Activated CD4-positive, alpha-beta T cell treated with anti-CD3 and anti-CD28 coated beads, Interleukin-2, Interleukin-4, amounts not matched to agents 100 ng/mL and 50 ng/mL, durations not matched to agents 16 hours and 8 hours (primary cell): ENCODE measurements at regions not wholly inside any gene's neighbourhood (a gene's known extent, or its start where the extent isn't known, plus 50 kb on each side); places are given as distances from the start of the nearest gene placed in this dataset.
A peak's percentile ranks its signal among the peaks of the same experiment; 100 is the strongest.
"Not testable (repeated sequence)": the region's sequence is repeated elsewhere in the genome, so short reads cannot be mapped to it uniquely, and the experiment has no call there.

ENCODE experiments used
- DNase-seq: peaks from one replicate; pipeline ENCODE4 v3.0.0-alpha.2; 2020; ENCODE audit warnings: low spot score

GRCh38 chr7:142440906-142441411 is 183.1 kb upstream of the PRSS58 start:
- peak; percentile 35 for DNase-seq

- DNase-seq, result no peak
These were observed 182.5 kb upstream of the PRSS58 start for GRCh38 chr7:142440219-142440905.

GRCh38 chr7:142439739-142440138 is 181.9 kb upstream of the PRSS58 start:
- no peak for DNase-seq

GRCh38 chr7:142438923-142439515 is 181.2 kb upstream of the PRSS58 start:
- DNase-seq, result no peak

GRCh38 chr7:142438235-142438922 is 180.5 kb upstream of the PRSS58 start:
- peak; percentile 24 for DNase-seq

- no peak for DNase-seq
These were observed 179.9 kb upstream of the PRSS58 start for GRCh38 chr7:142437741-142438140.

- DNase-seq, result no peak
These were observed 178.7 kb upstream of the PRSS58 start for GRCh38 chr7:142436601-142437000.

GRCh38 chr7:142435606-142436005 is 177.7 kb upstream of the PRSS58 start:
- DNase-seq, result not testable (repeated sequence)

GRCh38 chr7:142434666-142435167 is 176.9 kb upstream of the PRSS58 start:
- no peak for DNase-seq

- DNase-seq, result not testable (repeated sequence)
These were observed 176.3 kb upstream of the PRSS58 start for GRCh38 chr7:142434133-142434532.

GRCh38 chr7:142432377-142432776 is 174.5 kb upstream of the PRSS58 start:
- DNase-seq, result no peak

- DNase-seq, result no peak
These were observed 173.6 kb upstream of the PRSS58 start for GRCh38 chr7:142431491-142431890.

GRCh38 chr7:142428094-142428493 is 170.2 kb upstream of the PRSS58 start:
- DNase-seq, result no peak

- no peak for DNase-seq
These were observed 167.4 kb upstream of the PRSS58 start for GRCh38 chr7:142425281-142425680.

GRCh38 chr7:142422621-142423020 is 164.8 kb upstream of the PRSS58 start:
- DNase-seq, result no peak

- DNase-seq, result no peak
These were observed 162.9 kb upstream of the PRSS58 start for GRCh38 chr7:142420554-142421362.

GRCh38 chr7:142418326-142418725 is 160.5 kb upstream of the PRSS58 start:
- DNase-seq, result no peak

GRCh38 chr7:142414915-142415314 is 157.1 kb upstream of the PRSS58 start:
- no peak for DNase-seq

GRCh38 chr7:142414135-142414534 is 156.3 kb upstream of the PRSS58 start:
- DNase-seq, result no peak

GRCh38 chr7:142413280-142414000 is 155.6 kb upstream of the PRSS58 start:
- no peak for DNase-seq

- peak; percentile 41 for DNase-seq
These were observed 154.8 kb upstream of the PRSS58 start for GRCh38 chr7:142412551-142413193.
